ENCODE measurements at regions not wholly inside any gene's neighbourhood (a gene's known extent, or its start where the extent isn't known, plus 50 kb on each side); places are given as distances from the start of the nearest gene placed in this dataset.
"Not testable (repeated sequence)": the region's sequence is repeated elsewhere in the genome, so short reads cannot be mapped to it uniquely, and the experiment has no call there.

GRCh38 chr10:64011912-64012714 is 490.9 kb downstream of the REEP3 start:
- Mint-ChIP-seq H3K4me1 (no peaks in the 10 kb centered on the region), H3K9me3 (peaks cover 7 to 8% of the 10 kb centered on the region in 2 donors), H3K27me3 (peaks cover 0 to 4% of the 10 kb centered on the region in 2 donors), H3K4me3 (no peak overlapping the region), H3K27ac (no peak overlapping the region), H3K36me3 (no peaks in the 10 kb centered on the region)
- no peak for DNase-seq
- no peak for ATAC-seq (replicated peaks)

- ATAC-seq (replicated peaks) (no peak), DNase-seq (no peak)
- Mint-ChIP-seq H3K27ac (no peak overlapping the region), H3K36me3 (no peaks in the 10 kb centered on the region), H3K27me3 (peaks cover 0 to 4% of the 10 kb centered on the region in 2 donors), H3K4me3 (no peak overlapping the region), H3K4me1 (no peaks in the 10 kb centered on the region), H3K9me3 (peaks cover 7 to 8% of the 10 kb centered on the region in 2 donors)
Observed at GRCh38 chr10:64014281-64014680, 493.1 kb downstream of the REEP3 start.

DNA sequence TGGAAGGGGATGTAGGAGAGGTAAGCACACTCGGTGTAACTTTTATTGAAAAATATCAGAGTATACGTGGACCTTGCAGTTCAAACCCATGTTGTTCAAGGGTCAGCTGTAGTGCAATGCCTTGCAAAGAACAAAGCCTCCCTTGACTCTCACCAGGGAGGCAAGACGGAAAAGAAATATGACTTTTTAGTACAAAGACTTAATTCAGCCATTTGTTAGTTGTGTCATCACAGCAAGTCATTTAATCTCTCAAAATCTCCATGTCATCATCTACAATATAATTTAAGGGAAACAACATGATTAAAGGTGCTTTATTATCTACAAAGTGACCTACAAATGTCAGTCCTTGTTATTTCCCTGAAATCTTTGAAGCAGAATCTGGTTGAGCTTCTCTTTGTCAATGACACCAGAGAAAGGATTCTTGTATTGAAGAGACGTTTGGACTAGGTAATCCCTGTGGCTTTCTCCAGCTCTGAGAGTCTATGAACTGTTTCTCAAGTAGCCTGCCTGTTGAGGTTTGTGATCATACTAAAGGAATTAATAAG is 502.8 kb downstream of the REEP3 start:
- H3K36me3 Mint-ChIP-seq: peaks cover 0 to 4% of the 10 kb centered on the region in 2 donors
- no peaks in the 10 kb centered on the region for H3K4me1 Mint-ChIP-seq
- no peak overlapping the region for H3K4me3 Mint-ChIP-seq
- no peaks in the 10 kb centered on the region for H3K27me3 Mint-ChIP-seq
- ATAC-seq (replicated peaks) (no peak), DNase-seq (no peak)
- H3K27ac Mint-ChIP-seq: no peak overlapping the region
- peaks cover 6 to 13% of the 10 kb centered on the region in 2 donors for H3K9me3 Mint-ChIP-seq

- H3K4me3 Mint-ChIP-seq: no peak overlapping the region
- no peak for DNase-seq
- no peaks in the 10 kb centered on the region for H3K9me3 Mint-ChIP-seq
- H3K27ac Mint-ChIP-seq: no peak overlapping the region
- H3K27me3 Mint-ChIP-seq: peaks cover 4 to 5% of the 10 kb centered on the region in 2 donors
- H3K4me1 Mint-ChIP-seq: no peaks in the 10 kb centered on the region
- no peaks in the 10 kb centered on the region for H3K36me3 Mint-ChIP-seq
- no peak for ATAC-seq (replicated peaks)
Observed at GRCh38 chr10:64033711-64034110, 512.5 kb downstream of the REEP3 start.

DNA sequence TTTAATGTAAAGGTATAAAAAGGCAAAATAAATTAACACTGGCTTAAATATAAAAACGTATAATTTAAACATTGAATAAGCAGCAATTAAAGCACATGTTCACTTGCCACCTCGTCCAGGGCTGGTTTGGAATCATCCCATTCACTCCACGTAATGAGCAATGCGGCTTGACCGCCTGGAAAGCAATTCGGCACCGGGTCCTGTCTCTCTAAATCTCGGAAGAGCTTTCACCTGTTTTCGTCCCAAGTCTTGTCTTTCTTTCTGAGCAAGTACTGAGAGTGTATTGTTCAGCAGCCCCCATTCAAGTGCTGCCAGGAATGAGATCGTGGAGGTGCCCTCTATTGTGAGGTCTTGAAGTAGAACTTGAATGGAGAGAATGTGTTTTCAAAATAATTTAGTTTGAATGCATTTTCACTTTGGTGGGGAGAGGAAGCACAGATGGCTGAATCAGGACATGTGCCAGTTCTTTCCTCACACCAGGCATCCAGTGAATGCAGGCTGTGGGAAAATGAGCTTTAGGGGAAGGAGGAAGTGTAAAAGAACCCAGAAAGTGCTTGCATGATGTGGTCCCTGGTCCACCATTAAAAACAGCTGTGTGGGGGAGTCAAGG is 515.2 kb downstream of the REEP3 start:
- peaks cover 4 to 7% of the 10 kb centered on the region in 2 donors for H3K4me1 Mint-ChIP-seq
- no peaks in the 10 kb centered on the region for H3K36me3 Mint-ChIP-seq
- no peak overlapping the region for H3K4me3 Mint-ChIP-seq
- H3K27ac Mint-ChIP-seq: no peak overlapping the region
- no peaks in the 10 kb centered on the region for H3K9me3 Mint-ChIP-seq
- no peak for ATAC-seq (replicated peaks)
- H3K27me3 Mint-ChIP-seq: peaks cover 4 to 5% of the 10 kb centered on the region in 2 donors
- DNase-seq: no peak

DNA sequence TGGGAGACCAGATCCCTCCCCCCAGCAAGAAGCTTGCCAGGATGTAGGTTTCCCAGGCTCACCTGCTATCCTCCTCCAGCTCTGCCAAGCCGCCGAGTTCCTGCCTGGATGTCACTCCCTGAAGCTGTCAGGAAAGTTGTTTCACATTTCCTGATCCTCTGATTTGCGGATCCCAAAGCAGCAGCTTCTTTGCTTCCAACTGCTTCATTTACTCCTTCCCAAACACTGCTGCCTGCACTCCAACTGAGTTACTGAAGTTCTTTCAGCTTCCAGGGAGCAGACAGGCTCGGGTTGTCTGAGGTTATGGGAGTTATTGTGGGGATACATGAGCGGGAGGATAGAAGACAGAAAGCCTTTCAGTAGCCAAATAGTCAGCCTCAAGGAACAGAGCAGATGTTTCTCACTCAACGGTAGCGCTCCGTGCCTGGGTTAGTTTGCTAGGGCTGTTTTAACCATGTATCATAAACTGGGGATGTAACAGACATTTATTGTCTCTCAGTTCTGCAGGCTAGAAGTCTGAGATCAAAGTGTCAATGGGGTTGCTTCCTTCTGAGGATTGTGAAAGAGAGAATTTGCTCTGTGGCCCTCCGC is 516.0 kb downstream of the REEP3 start:
- ATAC-seq (replicated peaks) (no peak), DNase-seq (no peak)
- Mint-ChIP-seq H3K4me3 (no peak overlapping the region), H3K27me3 (peaks cover 4 to 5% of the 10 kb centered on the region in 2 donors), H3K36me3 (no peaks in the 10 kb centered on the region), H3K9me3 (no peaks in the 10 kb centered on the region), H3K27ac (no peak overlapping the region), H3K4me1 (peaks cover 4 to 7% of the 10 kb centered on the region in 2 donors)

DNA sequence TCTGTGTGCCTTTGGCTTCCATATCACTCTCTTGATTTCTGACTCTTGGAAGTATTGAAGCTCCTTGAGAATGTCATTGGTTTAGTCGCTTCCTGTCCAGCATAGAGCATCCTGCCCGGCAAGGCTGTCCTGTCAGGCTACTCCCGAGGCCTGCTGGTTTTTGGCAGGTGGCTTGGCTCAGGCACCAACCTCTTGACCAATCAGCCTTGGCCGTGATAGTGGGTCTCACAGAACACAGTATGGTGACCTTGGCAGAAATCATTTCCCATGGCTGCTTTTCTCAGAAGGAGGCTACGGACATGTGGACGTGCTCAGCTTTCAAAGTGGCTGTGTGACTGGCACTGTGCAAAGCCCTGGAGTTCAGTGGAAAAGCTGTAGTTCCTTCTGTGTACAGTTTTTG is 516.9 kb downstream of the REEP3 start:
- peaks cover 4 to 5% of the 10 kb centered on the region in 2 donors for H3K27me3 Mint-ChIP-seq
- DNase-seq (no peak), ATAC-seq (replicated peaks) (no peak)
- H3K36me3 Mint-ChIP-seq: no peaks in the 10 kb centered on the region
- H3K27ac Mint-ChIP-seq: no peak overlapping the region
- H3K4me3 Mint-ChIP-seq: no peak overlapping the region
- peaks cover 4 to 7% of the 10 kb centered on the region in 2 donors for H3K4me1 Mint-ChIP-seq
- H3K9me3 Mint-ChIP-seq: no peaks in the 10 kb centered on the region

DNA sequence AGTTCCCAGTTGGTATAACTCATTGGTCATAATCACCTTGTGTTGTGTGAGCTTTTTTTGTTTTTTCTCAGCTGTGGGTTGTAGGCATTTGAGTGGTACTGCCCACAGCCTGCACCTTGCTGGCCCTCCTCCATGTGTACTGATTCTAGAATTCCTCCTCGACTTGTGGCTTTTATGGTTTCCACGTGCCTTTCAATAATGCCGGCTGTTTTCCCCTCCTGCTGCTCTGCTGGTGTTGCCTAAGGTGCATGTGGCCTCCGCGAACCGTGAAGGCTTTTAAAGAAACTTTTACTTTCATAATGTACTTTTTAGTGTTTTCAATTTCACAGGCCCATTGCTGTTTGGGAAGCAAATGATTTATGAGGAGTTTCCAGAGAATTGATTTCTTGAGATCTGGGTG is 518.0 kb downstream of the REEP3 start:
- Mint-ChIP-seq H3K36me3 (no peaks in the 10 kb centered on the region), H3K9me3 (no peaks in the 10 kb centered on the region), H3K27ac (no peak overlapping the region), H3K27me3 (peaks cover 4 to 5% of the 10 kb centered on the region in 2 donors), H3K4me3 (no peak overlapping the region), H3K4me1 (peaks cover 4 to 7% of the 10 kb centered on the region in 2 donors)
- DNase-seq (no peak), ATAC-seq (replicated peaks) (no peak)

DNA sequence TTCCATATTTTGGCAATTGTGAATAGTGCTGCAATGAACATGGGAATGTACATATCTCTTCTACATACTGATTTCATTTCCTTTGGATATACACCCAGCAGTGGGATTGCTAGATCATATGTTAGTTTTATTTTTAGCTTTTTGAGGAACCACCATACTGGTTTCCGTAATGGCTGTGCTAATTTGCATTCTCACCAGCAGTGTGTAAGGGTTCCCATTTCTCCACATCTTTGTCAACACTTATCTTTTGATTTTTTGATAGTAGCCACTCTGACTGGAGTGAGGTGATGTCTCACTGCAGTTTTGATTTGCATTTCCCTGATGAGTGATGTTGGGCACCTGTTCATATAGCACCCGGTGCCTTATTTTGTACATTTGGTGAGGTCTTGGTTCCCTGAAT is 519.6 kb downstream of the REEP3 start:
- peak in 1 of 2 donors; percentile 16 for ATAC-seq (replicated peaks)
- Mint-ChIP-seq H3K27me3 (peaks cover 5 to 7% of the 10 kb centered on the region in 2 donors), H3K4me3 (no peak overlapping the region), H3K27ac (no peak overlapping the region), H3K36me3 (no peaks in the 10 kb centered on the region), H3K9me3 (no peaks in the 10 kb centered on the region), H3K4me1 (peaks cover 4 to 7% of the 10 kb centered on the region in 2 donors)
- DNase-seq: no peak

GRCh38 chr10:64041185-64041988 is 520.2 kb downstream of the REEP3 start:
- H3K27me3 Mint-ChIP-seq: peaks cover 4 to 7% of the 10 kb centered on the region in 2 donors
- H3K9me3 Mint-ChIP-seq: no peaks in the 10 kb centered on the region
- H3K4me3 Mint-ChIP-seq: peak overlapping the region; percentile 80 to 84
- no peaks in the 10 kb centered on the region for H3K36me3 Mint-ChIP-seq
- ATAC-seq (replicated peaks): peak; percentile 89 to 96
- no peak overlapping the region for H3K27ac Mint-ChIP-seq
- peaks cover 4 to 7% of the 10 kb centered on the region in 2 donors for H3K4me1 Mint-ChIP-seq
- peak; percentile 78 for DNase-seq

DNA sequence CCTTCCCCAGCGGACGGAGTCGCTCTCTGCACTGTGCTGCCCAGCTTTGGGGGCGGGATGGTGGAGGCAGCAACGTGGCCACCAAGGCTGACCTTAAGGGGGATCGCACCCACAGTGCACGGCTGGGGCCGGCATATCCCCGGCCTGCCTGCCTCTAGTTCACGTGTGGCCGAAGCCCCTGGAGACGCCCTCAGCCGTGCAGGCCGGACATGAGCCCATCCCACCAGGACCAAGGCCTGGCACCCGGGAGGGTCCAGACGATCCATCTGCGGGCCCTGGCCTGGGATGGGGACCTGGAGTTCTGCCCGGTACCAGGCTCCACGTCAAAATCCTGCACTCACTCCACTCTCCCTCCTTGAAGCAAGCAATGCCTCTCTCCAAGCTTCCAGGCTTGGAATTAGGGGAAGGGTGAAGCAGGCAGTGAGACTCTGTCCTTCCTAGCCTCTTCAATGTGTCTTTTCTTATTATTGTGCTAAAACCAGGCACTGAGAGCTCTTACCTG is 520.8 kb downstream of the REEP3 start:
- peaks cover 4 to 7% of the 10 kb centered on the region in 2 donors for H3K4me1 Mint-ChIP-seq
- H3K36me3 Mint-ChIP-seq: no peaks in the 10 kb centered on the region
- H3K27me3 Mint-ChIP-seq: peaks cover 0 to 4% of the 10 kb centered on the region in 2 donors
- DNase-seq (no peak), ATAC-seq (replicated peaks) (no peak)
- no peaks in the 10 kb centered on the region for H3K9me3 Mint-ChIP-seq
- H3K4me3 Mint-ChIP-seq: peak overlapping the region; percentile 29 to 84
- no peak overlapping the region for H3K27ac Mint-ChIP-seq

GRCh38 chr10:64044098-64044497 is 522.9 kb downstream of the REEP3 start:
- Mint-ChIP-seq H3K27ac (no peak overlapping the region), H3K4me1 (peaks cover 4 to 7% of the 10 kb centered on the region in 2 donors), H3K36me3 (no peaks in the 10 kb centered on the region), H3K9me3 (no peaks in the 10 kb centered on the region), H3K4me3 (no peak overlapping the region), H3K27me3 (peaks cover 0 to 4% of the 10 kb centered on the region in 2 donors)
- no peak for ATAC-seq (replicated peaks)
- no peak for DNase-seq

DNA sequence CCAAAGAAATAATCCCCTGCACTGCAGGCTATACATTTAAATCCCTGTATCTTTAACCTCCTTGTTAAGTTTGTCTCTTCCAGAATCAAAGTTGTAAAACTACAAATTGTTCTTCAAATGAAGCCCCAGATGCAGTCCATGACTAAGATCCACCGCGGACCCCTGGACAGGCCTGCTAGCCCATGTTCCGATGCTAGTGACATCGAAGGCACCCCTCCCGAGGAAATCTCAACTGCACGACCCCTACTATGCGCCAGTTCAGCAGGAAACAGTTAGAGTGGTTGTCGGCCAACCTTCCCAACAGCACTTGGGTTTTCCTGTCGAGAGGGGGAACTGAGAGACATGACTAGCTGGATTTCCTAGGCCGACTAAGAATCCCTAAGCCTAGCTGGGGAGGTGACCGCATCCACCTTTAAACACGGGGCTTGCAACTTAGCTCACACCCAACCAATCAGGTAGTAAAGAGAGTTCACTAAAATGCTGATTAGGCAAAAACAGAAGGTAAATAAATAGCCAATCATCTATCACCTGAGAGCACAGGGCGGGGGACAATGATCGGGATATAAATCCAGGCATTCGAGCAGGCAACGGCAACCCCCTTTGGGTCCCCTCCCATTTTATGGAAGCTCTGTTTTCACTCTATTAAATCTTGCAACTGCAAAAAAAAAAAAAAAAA is 523.9 kb downstream of the REEP3 start:
- not testable (repeated sequence) for H3K4me3 Mint-ChIP-seq; DNase-seq; H3K36me3 Mint-ChIP-seq; H3K27me3 Mint-ChIP-seq; ATAC-seq (replicated peaks); H3K27ac Mint-ChIP-seq; H3K4me1 Mint-ChIP-seq; H3K9me3 Mint-ChIP-seq
